MM.1S (cell line): ENCODE measurements at regions not wholly inside any gene's neighbourhood (a gene's known extent, or its start where the extent isn't known, plus 50 kb on each side); places are given as distances from the start of the nearest gene placed in this dataset.
"Not testable (repeated sequence)": the region's sequence is repeated elsewhere in the genome, so short reads cannot be mapped to it uniquely, and the experiment has no call there.

ENCODE experiments used
- DNase-seq: peaks from one replicate; pipeline ENCODE4 v3.0.0-alpha.2; 2015
- H2AFZ ChIP-seq: fragments of 300-600 bp; sonication (generic); 2 replicates; pipeline ENCODE4 v1.6.0; 2016; ENCODE audit warnings: antibody characterized with exemption, low read length
- H3F3A ChIP-seq: fragments of 300-600 bp; sonication (generic); 2 replicates; pipeline ENCODE4 v1.6.1; 2016; ENCODE audit warnings: mild to moderate bottlenecking, antibody characterized with exemption, low read length, moderate library complexity, mixed read lengths; ENCODE audit not compliant: insufficient read depth
- H3K27ac ChIP-seq: fragments of 300-600 bp; sonication (generic); 2 replicates; pipeline ENCODE4 v1.5.1; 2016; ENCODE audit warnings: mild to moderate bottlenecking, low read length
- H3K27me3 ChIP-seq: fragments of 300-600 bp; sonication (generic); replicated peaks from 2 replicates; pipeline ENCODE4 v1.6.0; 2016; ENCODE audit warnings: low read length; ENCODE audit not compliant: insufficient read depth
- H3K36me3 ChIP-seq: fragments of 300-600 bp; sonication (generic); replicated peaks from 2 replicates; pipeline ENCODE4 v1.6.1; 2016; ENCODE audit warnings: mild to moderate bottlenecking, low read length, mixed read lengths; ENCODE audit not compliant: insufficient read depth
- H3K4me1 ChIP-seq: fragments of 300-600 bp; sonication (generic); 2 replicates; pipeline ENCODE4 v1.6.1; 2016; ENCODE audit warnings: low read length, mixed read lengths
- H3K4me2 ChIP-seq: fragments of 300-600 bp; sonication (generic); 2 replicates; pipeline ENCODE4 v1.6.0; 2016; ENCODE audit warnings: low read depth, low read length
- H3K4me3 ChIP-seq: fragments of 300-600 bp; sonication (generic); 2 replicates; pipeline ENCODE4 v1.5.1; 2016; ENCODE audit warnings: low read length, mixed read lengths
- H3K79me2 ChIP-seq: fragments of 300-600 bp; sonication (generic); 2 replicates; pipeline ENCODE4 v1.6.1; 2016; ENCODE audit warnings: mixed run types, low read length, mixed read lengths
- H3K9ac ChIP-seq: fragments of 300-600 bp; sonication (generic); 2 replicates; pipeline ENCODE4 v1.6.1; 2016; ENCODE audit warnings: low read length, mixed read lengths
- H3K9me2 ChIP-seq: fragments of 300-600 bp; sonication (generic); replicated peaks from 2 replicates; pipeline ENCODE4 v1.6.1; 2016; ENCODE audit warnings: mild to moderate bottlenecking, low read length, mixed read lengths; ENCODE audit not compliant: insufficient read depth
- H3K9me3 ChIP-seq: fragments of 300-600 bp; sonication (generic); replicated peaks from 2 replicates; pipeline ENCODE4 v1.6.1; 2016; ENCODE audit warnings: mild to moderate bottlenecking, low read length, mixed read lengths; ENCODE audit not compliant: insufficient read depth
- H4K20me1 ChIP-seq: fragments of 300-600 bp; sonication (generic); 2 replicates; pipeline ENCODE4 v1.6.1; 2016; ENCODE audit warnings: mild to moderate bottlenecking, low read length, moderate library complexity, mixed read lengths; ENCODE audit not compliant: insufficient read depth
- EZH2 ChIP-seq: fragments of 300-600 bp; sonication (generic); optimal IDR thresholded peaks from 2 replicates; pipeline ENCODE3; 2017; ENCODE audit warnings: low read depth, mild to moderate bottlenecking, antibody characterized with exemption, low read length, mixed read lengths
- EZH2phosphoT487 ChIP-seq: fragments of 300-600 bp; sonication (generic); IDR thresholded peaks from 2 replicates; pipeline ENCODE4 v1.6.1; 2018; ENCODE audit warnings: antibody characterized with exemption, low read length
- TF ChIP-seq, protein P1 (sequence below): fragments of 300-600 bp; sonication (generic); IDR thresholded peaks from 2 replicates; pipeline ENCODE4 v1.5.1; 2016; ENCODE audit warnings: antibody characterized with exemption, low read length, mixed read lengths

DNA sequence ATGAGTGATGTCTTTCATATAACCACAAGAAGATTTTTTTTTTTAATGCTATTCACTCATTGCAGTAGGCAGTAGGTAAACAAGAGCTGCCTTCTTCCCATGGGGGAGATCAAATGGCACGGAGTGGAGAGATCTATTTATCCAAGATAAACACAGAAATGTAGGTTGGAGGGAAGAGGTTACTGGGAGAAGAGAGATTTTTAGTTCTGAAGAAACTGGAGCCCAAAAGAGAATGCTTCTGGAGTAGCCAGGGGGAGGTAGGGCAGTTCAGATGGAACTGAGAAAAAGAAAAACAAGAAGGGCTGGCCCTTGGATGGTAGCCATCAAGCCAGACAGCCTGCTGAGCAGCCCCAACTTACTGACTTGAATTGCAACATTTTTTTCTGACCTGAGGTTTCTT is 270.1 kb upstream of the TPK1 start:
- H3K27ac ChIP-seq: no peak overlapping the region

DNA sequence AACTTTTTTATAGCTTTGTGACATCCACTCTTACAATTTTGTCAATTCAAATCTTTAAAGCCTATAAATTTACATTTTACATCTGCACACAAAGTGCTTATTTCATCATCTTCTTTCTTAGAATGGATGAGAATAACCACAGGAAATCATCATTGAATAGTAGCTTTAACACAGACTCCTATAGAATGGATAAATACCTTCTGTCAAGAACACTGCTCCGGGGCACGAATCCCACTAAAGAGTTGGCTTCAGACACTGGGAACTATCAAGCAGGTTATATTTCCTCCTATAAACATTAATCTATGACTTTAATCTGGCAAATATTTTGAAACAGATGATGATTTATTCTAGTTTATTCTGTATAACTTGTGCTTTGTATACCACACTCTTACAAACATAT is 269.7 kb upstream of the TPK1 start:
- TF ChIP-seq EZH2 (no peak), EZH2phosphoT487 (no peak)
- TF ChIP-seq, protein P1, sequence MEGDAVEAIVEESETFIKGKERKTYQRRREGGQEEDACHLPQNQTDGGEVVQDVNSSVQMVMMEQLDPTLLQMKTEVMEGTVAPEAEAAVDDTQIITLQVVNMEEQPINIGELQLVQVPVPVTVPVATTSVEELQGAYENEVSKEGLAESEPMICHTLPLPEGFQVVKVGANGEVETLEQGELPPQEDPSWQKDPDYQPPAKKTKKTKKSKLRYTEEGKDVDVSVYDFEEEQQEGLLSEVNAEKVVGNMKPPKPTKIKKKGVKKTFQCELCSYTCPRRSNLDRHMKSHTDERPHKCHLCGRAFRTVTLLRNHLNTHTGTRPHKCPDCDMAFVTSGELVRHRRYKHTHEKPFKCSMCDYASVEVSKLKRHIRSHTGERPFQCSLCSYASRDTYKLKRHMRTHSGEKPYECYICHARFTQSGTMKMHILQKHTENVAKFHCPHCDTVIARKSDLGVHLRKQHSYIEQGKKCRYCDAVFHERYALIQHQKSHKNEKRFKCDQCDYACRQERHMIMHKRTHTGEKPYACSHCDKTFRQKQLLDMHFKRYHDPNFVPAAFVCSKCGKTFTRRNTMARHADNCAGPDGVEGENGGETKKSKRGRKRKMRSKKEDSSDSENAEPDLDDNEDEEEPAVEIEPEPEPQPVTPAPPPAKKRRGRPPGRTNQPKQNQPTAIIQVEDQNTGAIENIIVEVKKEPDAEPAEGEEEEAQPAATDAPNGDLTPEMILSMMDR: no peak
- H3K4me3 ChIP-seq: no peak overlapping the region
- H3K4me2 ChIP-seq: no peak overlapping the region
- no peak overlapping the region for H3K9ac ChIP-seq
- H3K79me2 ChIP-seq: no peaks in the 10 kb centered on the region
- no peaks in the 10 kb centered on the region for H3F3A ChIP-seq
- H3K9me3 ChIP-seq: no peaks in the 10 kb centered on the region
- no peaks in the 10 kb centered on the region for H4K20me1 ChIP-seq
- H3K27me3 ChIP-seq: no peaks in the 10 kb centered on the region
- no peaks in the 10 kb centered on the region for H3K9me2 ChIP-seq
- H3K4me1 ChIP-seq: no peaks in the 10 kb centered on the region
- no peak for DNase-seq
- H3K27ac ChIP-seq: no peak overlapping the region
- H2AFZ ChIP-seq: no peak overlapping the region
- H3K36me3 ChIP-seq: no peaks in the 10 kb centered on the region

More for the DNA sequence above, 270.1 kb upstream of the TPK1 start:
- no peak overlapping the region for H3K9ac ChIP-seq
- H3K79me2 ChIP-seq: no peaks in the 10 kb centered on the region
- no peak overlapping the region for H3K4me3 ChIP-seq
- no peaks in the 10 kb centered on the region for H4K20me1 ChIP-seq
- TF ChIP-seq EZH2phosphoT487: no peak
- TF ChIP-seq EZH2: no peak
- TF ChIP-seq, protein P1: no peak
- H3F3A ChIP-seq: no peaks in the 10 kb centered on the region
- H3K9me3 ChIP-seq: no peaks in the 10 kb centered on the region
- no peaks in the 10 kb centered on the region for H3K4me1 ChIP-seq
- no peak overlapping the region for H3K4me2 ChIP-seq
- DNase-seq: no peak
- H2AFZ ChIP-seq: no peak overlapping the region
- no peaks in the 10 kb centered on the region for H3K9me2 ChIP-seq
- no peaks in the 10 kb centered on the region for H3K36me3 ChIP-seq
- no peaks in the 10 kb centered on the region for H3K27me3 ChIP-seq

- Histone ChIP-seq H3K9me3 (no peaks in the 10 kb centered on the region), H3K4me3 (no peak overlapping the region), H3K9ac (no peak overlapping the region), H3K27ac (no peak overlapping the region), H4K20me1 (no peaks in the 10 kb centered on the region), H3K4me2 (peak overlapping the region; percentile 3; the same call in 1 of the 2 replicates), H3F3A (no peaks in the 10 kb centered on the region), H2AFZ (no peak overlapping the region), H3K27me3 (no peaks in the 10 kb centered on the region), H3K36me3 (no peaks in the 10 kb centered on the region), H3K79me2 (no peaks in the 10 kb centered on the region), H3K9me2 (no peaks in the 10 kb centered on the region), H3K4me1 (no peaks in the 10 kb centered on the region)
- TF ChIP-seq EZH2 (no peak), EZH2phosphoT487 (no peak)
- TF ChIP-seq, protein P1: no peak
- no peak for DNase-seq
These were observed 268.5 kb upstream of the TPK1 start for GRCh38 chr7:145104400-145104799.

DNA sequence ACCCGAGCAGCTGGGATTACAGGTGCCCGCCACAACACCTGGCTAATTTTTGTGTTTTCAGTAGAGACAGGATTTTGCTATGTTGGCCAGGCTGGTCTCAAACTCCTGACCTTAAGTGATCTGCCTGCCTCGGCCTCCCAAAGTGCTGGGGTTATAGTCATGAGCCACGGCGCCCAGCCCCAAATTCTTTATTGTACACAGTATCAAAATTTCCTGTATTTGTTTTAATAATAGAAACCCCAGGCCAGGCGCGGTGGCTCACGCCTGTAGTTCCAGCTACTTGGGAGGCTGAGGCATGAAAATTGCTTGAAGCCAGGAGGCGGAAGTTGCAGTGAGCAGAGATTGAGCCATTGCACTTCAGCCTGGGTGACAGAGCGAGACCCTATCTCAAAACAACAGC is 266.3 kb upstream of the TPK1 start:
- not testable (repeated sequence) for H3K27me3 ChIP-seq, DNase-seq, H3K9me3 ChIP-seq, H2AFZ ChIP-seq, H3K27ac ChIP-seq, H3K79me2 ChIP-seq, H3K36me3 ChIP-seq, H3F3A ChIP-seq, H3K9me2 ChIP-seq, H3K4me3 ChIP-seq, H4K20me1 ChIP-seq, H3K9ac ChIP-seq, H3K4me1 ChIP-seq, H3K4me2 ChIP-seq
